ENCODE measurements at regions not wholly inside any gene's neighbourhood (a gene's known extent, or its start where the extent isn't known, plus 50 kb on each side); places are given as distances from the start of the nearest gene placed in this dataset.

GRCh38 chr5:88544136-88544645 lies 275.5 kb upstream of the TMEM161B start:
- Histone ChIP-seq H3K9me3 (no peaks in the 10 kb centered on the region), H3K27ac (no peak overlapping the region), H3K4me1 (no peaks in the 10 kb centered on the region), H3K4me3 (no peak overlapping the region), H3K36me3 (no peaks in the 10 kb centered on the region), H3K27me3 (no peaks in the 10 kb centered on the region)
- intact Hi-C loops (cut with DNase I): no loop called here
- no peak for ATAC-seq
- DNase-seq: no peak
- TF ChIP-seq CTCF (IDR thresholded peaks at IDR 0.05): no peak

DNA sequence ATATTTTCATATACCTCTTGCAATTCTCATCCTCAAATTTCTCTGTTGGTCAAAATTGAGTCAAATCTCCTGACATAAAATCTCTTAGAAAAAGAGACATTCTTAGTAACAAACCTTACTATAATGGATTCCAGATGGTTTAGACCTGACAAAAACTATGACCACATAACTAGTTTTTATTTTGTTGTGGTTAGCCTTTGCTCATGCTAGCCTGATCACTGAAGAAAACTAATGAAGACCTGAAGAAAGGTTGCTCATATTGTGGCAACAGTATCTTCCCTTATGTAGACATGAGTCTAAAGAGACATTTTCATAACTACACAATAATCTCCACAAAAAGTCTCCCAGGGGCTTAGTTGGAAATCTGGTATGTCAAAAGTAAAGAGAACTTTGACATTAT lies 274.1 kb upstream of the TMEM161B start:
- TF ChIP-seq CTCF (IDR thresholded peaks at IDR 0.05): no peak
- intact Hi-C loops (cut with DNase I): no loop called here
- ATAC-seq: no peak
- Histone ChIP-seq H3K4me1 (no peaks in the 10 kb centered on the region), H3K27me3 (no peaks in the 10 kb centered on the region), H3K36me3 (no peaks in the 10 kb centered on the region), H3K27ac (no peak overlapping the region), H3K9me3 (no peaks in the 10 kb centered on the region), H3K4me3 (no peak overlapping the region)
- no peak for DNase-seq

DNA sequence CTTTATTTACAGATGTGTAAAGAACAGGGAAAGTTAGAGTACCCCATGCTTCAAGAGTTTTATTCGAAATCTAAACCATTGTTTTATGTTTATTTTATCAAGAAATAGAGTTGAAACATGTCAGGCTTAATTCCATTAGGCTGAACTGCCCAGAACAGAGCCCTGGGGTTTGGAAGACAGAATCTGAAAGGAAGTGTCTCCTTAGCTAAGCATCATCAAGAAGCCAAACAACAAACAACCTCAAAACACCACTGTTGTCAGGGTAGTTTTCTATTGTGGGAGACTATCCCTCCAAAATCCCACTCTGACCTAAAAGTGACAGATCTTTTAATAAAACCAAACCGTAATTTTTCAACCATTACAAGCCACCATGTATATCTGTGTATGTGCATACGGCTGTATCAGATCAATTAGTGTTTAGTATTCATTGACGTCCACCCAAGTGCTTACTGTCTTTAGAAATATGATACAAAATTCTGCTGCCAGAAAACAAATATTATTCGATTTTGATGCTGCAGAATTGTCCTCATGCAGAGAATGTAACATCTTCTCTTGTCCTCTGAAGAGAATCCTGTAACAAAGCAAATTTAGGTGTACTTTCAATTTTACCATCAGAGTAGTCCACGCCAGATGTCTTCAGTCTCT lies 271.9 kb upstream of the TMEM161B start:
- no peak for TF ChIP-seq CTCF (IDR thresholded peaks at IDR 0.05)
- Histone ChIP-seq H3K36me3 (no peaks in the 10 kb centered on the region), H3K27me3 (no peaks in the 10 kb centered on the region), H3K4me3 (no peak overlapping the region), H3K27ac (no peak overlapping the region), H3K9me3 (no peaks in the 10 kb centered on the region), H3K4me1 (no peaks in the 10 kb centered on the region)
- intact Hi-C loops (cut with DNase I): no loop called here
- ATAC-seq (no peak), DNase-seq (no peak)

GRCh38 chr5:88539693-88540365 lies 271.2 kb upstream of the TMEM161B start:
- H3K36me3 ChIP-seq: no peaks in the 10 kb centered on the region
- no peaks in the 10 kb centered on the region for H3K9me3 ChIP-seq
- H3K27me3 ChIP-seq: no peaks in the 10 kb centered on the region
- DNase-seq: no peak
- no peak for ATAC-seq
- H3K4me3 ChIP-seq: no peak overlapping the region
- no peak overlapping the region for H3K27ac ChIP-seq
- intact Hi-C loops (cut with DNase I): no loop called here
- no peaks in the 10 kb centered on the region for H3K4me1 ChIP-seq
- TF ChIP-seq CTCF (IDR thresholded peaks at IDR 0.05): no peak

DNA sequence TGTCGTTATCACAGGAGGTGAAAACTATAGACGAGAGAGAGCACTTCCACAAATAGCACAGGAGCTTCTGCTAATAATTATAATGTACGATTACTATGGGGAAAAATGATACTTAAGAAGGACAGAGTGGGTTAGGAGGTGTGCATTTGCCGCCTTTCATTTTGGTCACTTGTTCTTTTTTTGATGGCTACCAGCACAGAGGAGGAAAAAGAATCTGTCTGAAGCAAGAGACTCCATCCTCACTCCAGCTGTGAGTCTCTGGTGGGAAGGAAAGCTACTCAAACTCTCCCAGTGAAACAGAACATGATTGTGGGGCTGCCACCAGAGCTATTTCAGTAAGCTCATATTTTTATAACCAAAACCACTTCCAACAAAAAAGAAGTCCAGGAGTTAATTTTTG lies 270.4 kb upstream of the TMEM161B start:
- H3K27ac ChIP-seq: no peak overlapping the region
- no peak for TF ChIP-seq CTCF (IDR thresholded peaks at IDR 0.05)
- DNase-seq: no peak
- no peaks in the 10 kb centered on the region for H3K4me1 ChIP-seq
- no peak overlapping the region for H3K4me3 ChIP-seq
- intact Hi-C loops (cut with DNase I): no loop called here
- H3K9me3 ChIP-seq: no peaks in the 10 kb centered on the region
- no peaks in the 10 kb centered on the region for H3K27me3 ChIP-seq
- no peaks in the 10 kb centered on the region for H3K36me3 ChIP-seq
- no peak for ATAC-seq
